ENCODE measurements at regions not wholly inside any gene's neighbourhood (a gene's known extent, or its start where the extent isn't known, plus 50 kb on each side); places are given as distances from the start of the nearest gene placed in this dataset.

DNA sequence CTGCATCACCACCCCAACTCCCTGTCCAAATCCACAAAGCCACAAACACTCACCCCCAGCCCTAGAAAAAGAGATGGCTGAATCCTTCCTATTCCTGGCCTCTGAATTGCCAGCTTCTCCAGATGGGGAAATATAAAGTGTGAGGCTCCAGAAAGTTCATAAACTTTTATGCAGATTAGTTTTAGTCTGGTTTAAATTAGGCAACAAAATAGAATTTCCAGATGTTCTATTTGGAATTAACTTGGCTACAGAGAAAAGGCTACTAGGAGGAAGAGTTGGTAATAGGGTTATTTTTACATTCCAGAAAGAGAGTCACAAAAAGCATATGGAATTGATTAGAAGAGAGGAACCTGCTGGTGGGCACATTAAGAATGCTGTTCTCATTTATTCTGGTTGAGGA is 56.0 kb downstream of the EN1 start:
- no peak for DNase-seq (ENCODE audit: low read depth, low spot score)
- TF ChIP-seq, protein P1, sequence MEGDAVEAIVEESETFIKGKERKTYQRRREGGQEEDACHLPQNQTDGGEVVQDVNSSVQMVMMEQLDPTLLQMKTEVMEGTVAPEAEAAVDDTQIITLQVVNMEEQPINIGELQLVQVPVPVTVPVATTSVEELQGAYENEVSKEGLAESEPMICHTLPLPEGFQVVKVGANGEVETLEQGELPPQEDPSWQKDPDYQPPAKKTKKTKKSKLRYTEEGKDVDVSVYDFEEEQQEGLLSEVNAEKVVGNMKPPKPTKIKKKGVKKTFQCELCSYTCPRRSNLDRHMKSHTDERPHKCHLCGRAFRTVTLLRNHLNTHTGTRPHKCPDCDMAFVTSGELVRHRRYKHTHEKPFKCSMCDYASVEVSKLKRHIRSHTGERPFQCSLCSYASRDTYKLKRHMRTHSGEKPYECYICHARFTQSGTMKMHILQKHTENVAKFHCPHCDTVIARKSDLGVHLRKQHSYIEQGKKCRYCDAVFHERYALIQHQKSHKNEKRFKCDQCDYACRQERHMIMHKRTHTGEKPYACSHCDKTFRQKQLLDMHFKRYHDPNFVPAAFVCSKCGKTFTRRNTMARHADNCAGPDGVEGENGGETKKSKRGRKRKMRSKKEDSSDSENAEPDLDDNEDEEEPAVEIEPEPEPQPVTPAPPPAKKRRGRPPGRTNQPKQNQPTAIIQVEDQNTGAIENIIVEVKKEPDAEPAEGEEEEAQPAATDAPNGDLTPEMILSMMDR (IDR thresholded peaks at IDR 0.05; ENCODE audit: insufficient read depth, low read length, missing control alignments) = no peak
- ChIA-PET CTCF (interaction anchor here (1.6 kb wide), 1 partner anchor 64 kb away, joined by 4 read pairs; no protein-coding TSS in a partner anchor), POLR2A (no interaction called here)
- no peak overlapping the region for H3K4me3 ChIP-seq (ENCODE audit: low read depth, low read length)

DNA sequence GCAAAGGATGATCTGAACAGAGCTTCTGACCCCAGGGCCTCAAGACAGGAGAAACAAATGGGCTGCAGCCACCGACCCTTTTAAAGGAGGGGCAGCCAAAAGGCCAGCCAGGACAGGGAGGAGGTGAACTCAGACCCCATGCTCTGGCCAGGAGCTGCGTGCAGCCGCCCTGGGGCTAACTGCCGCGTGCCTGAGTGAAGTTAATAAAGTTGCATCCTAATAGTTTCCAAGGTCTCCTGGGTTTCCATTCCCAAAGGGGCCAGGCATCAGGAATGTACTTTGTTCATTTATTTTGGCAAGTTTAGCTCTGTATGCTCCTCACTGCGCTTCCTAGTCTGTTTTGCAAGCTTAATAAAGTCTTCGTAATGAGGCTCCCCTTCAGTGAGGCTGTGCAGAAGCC is 60.7 kb downstream of the EN1 start:
- TF ChIP-seq, protein P1 (IDR thresholded peaks at IDR 0.05; ENCODE audit: insufficient read depth, low read length, missing control alignments) = no peak
- CTCF ChIA-PET = interaction anchor here (1.3 kb wide), 1 partner anchor 24 kb away, joined by 3 read pairs; no protein-coding TSS in a partner anchor
- POLR2A ChIA-PET = no interaction called here
- H3K4me3 ChIP-seq (ENCODE audit: low read depth, low read length) = no peak overlapping the region
- no peak for DNase-seq (ENCODE audit: low read depth, low spot score)

DNA sequence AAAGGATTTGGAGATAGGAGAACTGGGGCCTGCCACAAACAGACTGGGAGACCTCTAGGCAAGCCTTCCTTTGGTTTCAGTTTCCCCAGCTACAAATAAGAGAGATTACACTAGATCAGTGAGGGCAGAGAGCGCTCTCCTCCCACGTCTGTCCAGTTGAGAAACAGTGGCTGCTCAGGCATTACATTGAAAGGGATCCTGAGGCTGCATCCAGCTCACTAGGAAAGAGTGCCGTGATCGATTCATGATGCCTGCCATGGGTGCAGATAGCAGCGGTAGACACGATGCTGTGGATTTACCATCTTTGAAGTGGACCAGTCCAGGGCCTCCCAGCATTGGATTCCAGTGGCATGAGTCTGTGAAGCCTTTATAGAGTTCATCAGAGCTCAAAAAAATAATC is 62.6 kb downstream of the EN1 start:
- ChIA-PET POLR2A (no interaction called here), CTCF (no interaction called here)
- TF ChIP-seq, protein P1 (IDR thresholded peaks at IDR 0.05; ENCODE audit: insufficient read depth, low read length, missing control alignments) = no peak
- no peak overlapping the region for H3K4me3 ChIP-seq (ENCODE audit: low read depth, low read length)
- DNase-seq (ENCODE audit: low read depth, low spot score) = no peak

DNA sequence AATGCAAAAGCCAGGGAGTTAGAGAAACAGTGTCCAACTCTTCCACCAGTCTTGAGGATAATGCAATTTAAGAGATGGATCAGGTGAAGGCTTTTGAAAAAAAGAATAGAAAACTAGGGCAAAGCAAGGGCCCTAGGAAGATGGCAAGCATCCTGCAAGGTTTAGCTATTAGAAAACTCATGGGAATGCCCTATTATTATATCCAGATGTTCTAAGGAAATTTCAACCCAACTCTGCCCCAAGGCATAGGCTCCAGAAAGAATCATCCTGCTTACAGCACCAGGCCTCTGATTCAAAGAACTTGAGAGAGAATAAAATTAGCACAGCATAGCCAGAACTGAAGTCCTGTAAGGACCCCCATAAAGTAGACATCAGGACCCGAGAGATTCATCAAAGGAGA is 68.1 kb downstream of the EN1 start:
- no peak overlapping the region for H3K4me3 ChIP-seq (ENCODE audit: low read depth, low read length)
- ChIA-PET POLR2A (no interaction called here), CTCF (interaction anchor here (0.8 to 1.0 kb wide), 2 partner anchors 16 to 28 kb away, joined by 3 read pairs; no protein-coding TSS in a partner anchor)
- DNase-seq (ENCODE audit: low read depth, low spot score) = no peak
- TF ChIP-seq, protein P1 (IDR thresholded peaks at IDR 0.05; ENCODE audit: insufficient read depth, low read length, missing control alignments) = no peak

DNA sequence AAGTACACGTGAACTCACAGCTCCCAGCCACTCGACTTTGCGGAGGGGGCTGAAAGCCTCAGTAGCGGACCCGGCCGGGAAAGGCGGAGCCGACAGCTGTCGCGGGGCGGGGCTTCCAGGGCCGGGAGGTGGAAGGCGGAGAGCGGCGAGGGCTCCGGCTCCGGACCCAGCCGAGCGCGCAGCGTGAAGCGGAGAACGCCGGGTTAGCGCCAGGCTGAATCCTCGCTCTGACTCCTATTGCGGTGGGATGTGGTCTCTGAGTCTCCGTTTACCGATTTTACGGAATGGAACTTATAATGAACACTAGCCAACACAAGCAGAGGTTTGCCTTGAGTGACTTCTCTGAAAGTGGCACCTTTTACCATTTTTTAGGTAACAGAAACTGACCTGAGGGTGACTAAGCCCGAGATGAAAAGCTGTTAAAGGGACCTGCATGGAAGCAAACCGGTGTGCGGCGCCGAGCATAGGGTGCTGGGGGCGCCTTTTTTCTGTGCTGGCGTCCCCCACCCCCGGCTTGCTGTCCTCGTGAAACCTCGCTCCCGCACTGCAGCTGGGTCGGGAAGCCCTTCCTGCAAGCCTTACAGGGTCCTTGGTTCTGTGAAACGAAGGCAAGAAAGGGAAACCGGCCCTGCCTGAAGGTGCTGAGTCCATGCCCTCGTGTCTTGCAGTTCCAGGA is 72.9 kb downstream of the EN1 start:
- DNase-seq (ENCODE audit: low read depth, low spot score) = no peak
- TF ChIP-seq, protein P1 (IDR thresholded peaks at IDR 0.05; ENCODE audit: insufficient read depth, low read length, missing control alignments) = no peak
- ChIA-PET CTCF (interaction anchor here (1.2 to 1.7 kb wide), 2 partner anchors 12 to 81 kb away, joined by 5 to 12 read pairs; no protein-coding TSS in a partner anchor), POLR2A (interaction anchor here (0.8 kb wide), 1 partner anchor 74 kb away, joined by 3 read pairs; no protein-coding TSS in a partner anchor)
- peak overlapping the region; percentile 64 for H3K4me3 ChIP-seq (ENCODE audit: low read depth, low read length)

DNA sequence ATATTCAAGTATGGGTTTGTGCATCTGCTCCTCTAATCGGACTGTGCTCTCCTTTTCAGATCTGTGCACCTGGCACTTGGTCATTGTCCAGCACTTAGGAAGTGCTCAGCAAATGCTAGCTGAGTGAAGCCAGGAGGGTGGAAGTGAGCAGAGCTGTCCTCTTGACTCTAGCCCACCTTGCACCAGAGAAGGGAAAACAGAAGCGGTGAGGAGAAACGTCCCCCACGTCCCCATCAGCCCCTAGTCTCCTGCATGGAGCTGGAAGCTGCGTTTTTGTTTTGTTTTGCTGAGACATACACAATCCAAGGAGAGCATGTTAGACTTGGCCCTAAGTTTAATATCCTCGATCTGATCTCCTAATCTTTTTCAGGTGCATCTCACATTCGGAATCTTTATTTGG is 73.6 kb downstream of the EN1 start:
- CTCF ChIA-PET = interaction anchor here (2.3 kb wide), 1 partner anchor 10 kb away, joined by 12 read pairs; no protein-coding TSS in a partner anchor
- TF ChIP-seq, protein P1 (IDR thresholded peaks at IDR 0.05; ENCODE audit: insufficient read depth, low read length, missing control alignments) = no peak
- no peak overlapping the region for H3K4me3 ChIP-seq (ENCODE audit: low read depth, low read length)
- no peak for DNase-seq (ENCODE audit: low read depth, low spot score)
- POLR2A ChIA-PET = interaction anchor here (0.8 kb wide), 1 partner anchor 74 kb away, joined by 3 read pairs; no protein-coding TSS in a partner anchor

Data from AG04449 (cell line).